PFSK-1 (cell line): ENCODE measurements at regions not wholly inside any gene's neighbourhood (a gene's known extent, or its start where the extent isn't known, plus 50 kb on each side); places are given as distances from the start of the nearest gene placed in this dataset.

ENCODE experiments used
- FOXP2 ChIP-seq: optimal IDR thresholded peaks from 2 replicates; pipeline ENCODE3; 2011; ENCODE audit warnings: borderline replicate concordance, control low read depth, inconsistent platforms; ENCODE audit not compliant: insufficient read depth; ENCODE audit errors: extremely low read length, extremely low read depth
- POLR2AphosphoS5 ChIP-seq: IDR thresholded peaks from 2 replicates; pipeline ENCODE4 v1.6.1; 2012; ENCODE audit warnings: low read depth, mild to moderate bottlenecking, control low read depth, low read length, moderate library complexity
- SIN3A ChIP-seq: IDR thresholded peaks from 2 replicates; pipeline ENCODE4 v1.6.1; 2012; ENCODE audit warnings: mild to moderate bottlenecking, low read length, moderate library complexity, borderline replicate concordance; ENCODE audit not compliant: insufficient read depth
- TAF1 ChIP-seq: IDR thresholded peaks from 2 replicates; pipeline ENCODE4 v1.6.1; 2012; ENCODE audit warnings: low read length, control low read depth, borderline replicate concordance; ENCODE audit not compliant: insufficient read depth

DNA sequence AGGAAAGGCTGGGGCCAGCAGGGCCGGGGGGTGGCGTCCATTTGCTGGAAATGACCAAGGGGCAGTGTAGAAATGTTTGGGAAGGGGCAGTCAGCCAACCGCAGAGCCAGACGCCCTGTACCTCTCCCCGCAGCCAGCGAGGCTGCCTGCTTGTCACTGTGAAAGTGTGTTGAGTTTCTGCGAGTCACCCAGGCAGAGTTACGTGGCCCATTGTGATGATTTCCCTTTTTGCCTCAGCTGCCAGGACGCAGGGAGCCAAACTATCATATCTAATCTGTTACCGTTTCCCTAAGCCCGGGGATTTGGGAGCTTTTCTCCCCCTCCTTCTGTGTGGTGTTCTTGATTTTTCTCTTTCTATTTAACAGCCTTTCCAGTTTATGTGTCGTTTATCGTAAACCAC is 67.9 kb upstream of the STX16 start:
- no peak for TF ChIP-seq POLR2AphosphoS5
- no peak for TF ChIP-seq TAF1
- no peak for TF ChIP-seq SIN3A
- no peak for TF ChIP-seq FOXP2
